Tibial nerve (tissue), 4 donors: ENCODE measurements at regions not wholly inside any gene's neighbourhood (a gene's known extent, or its start where the extent isn't known, plus 50 kb on each side); places are given as distances from the start of the nearest gene placed in this dataset.

Experiments
- CTCF ChIP-seq, 5 experiments: fragments of 200-600 bp in 3 of 5; fragments of 450-650 bp in 2 of 5; sonication (generic) in 3 of 5; IDR thresholded peaks; one replicate each; pipeline ENCODE4 v1.5.1; 2016 to 2019; ENCODE audit warnings: antibody characterized with exemption in 5 of 5, mild to moderate bottlenecking in 3 of 5, moderate library complexity in 2 of 5
- EP300 ChIP-seq, 2 donors: sonication (generic); formaldehyde crosslinking; IDR thresholded peaks; one replicate each; pipeline ENCODE4 v1.6.1; 2017; ENCODE audit warnings: antibody characterized with exemption in 2 of 2, mild to moderate bottlenecking in 1 of 2
- POLR2A ChIP-seq, 2 donors: fragments of 450-650 bp; IDR thresholded peaks; one replicate each; pipeline ENCODE4 v1.6.1; 2017; ENCODE audit warnings: antibody characterized with exemption in 2 of 2, mild to moderate bottlenecking in 2 of 2, moderate library complexity in 2 of 2

GRCh38 chr18:33505297-33505696 lies 64.8 kb upstream of the CCDC178 start:
- TF ChIP-seq POLR2A (IDR thresholded peaks at IDR 0.05) (no peak), CTCF (IDR thresholded peaks at IDR 0.05) (no peak), EP300 (IDR thresholded peaks at IDR 0.05) (no peak)
